Neuron (in vitro differentiated cells): ENCODE measurements at regions not wholly inside any gene's neighbourhood (a gene's known extent, or its start where the extent isn't known, plus 50 kb on each side); places are given as distances from the start of the nearest gene placed in this dataset.

ENCODE experiments used
- H2AFZ ChIP-seq: one replicate; pipeline ENCODE4 v1.6.1; 2013; ENCODE audit warnings: low read depth, mild to moderate bottlenecking, inconsistent platforms, low read length, moderate library complexity
- H3K27me3 ChIP-seq: one replicate; pipeline ENCODE4 v1.6.1; 2013; ENCODE audit warnings: low read length; ENCODE audit not compliant: insufficient read depth
- H3K36me3 ChIP-seq: one replicate; pipeline ENCODE4 v1.6.1; 2013; ENCODE audit warnings: low read length; ENCODE audit not compliant: insufficient read depth
- H3K4me1 ChIP-seq: one replicate; pipeline ENCODE4 v1.6.1; 2013; ENCODE audit warnings: low read length; ENCODE audit not compliant: insufficient read depth
- H3K4me3 ChIP-seq: 2 replicates; pipeline ENCODE4 v1.5.1; 2013; ENCODE audit warnings: mild to moderate bottlenecking, low read length, moderate library complexity
- H3K9me3 ChIP-seq: one replicate; pipeline ENCODE4 v1.6.1; 2013; ENCODE audit warnings: low read length

GRCh38 chr4:160894128-160894527, 1269.7 kb downstream of the FSTL5 start:
- Histone ChIP-seq H3K27me3 (no peaks in the 10 kb centered on the region), H3K4me3 (no peak overlapping the region)

GRCh38 chr4:160894809-160895208, 1269.0 kb downstream of the FSTL5 start:
- no peaks in the 10 kb centered on the region for H3K36me3 ChIP-seq
- no peaks in the 10 kb centered on the region for H3K4me1 ChIP-seq
- H3K27me3 ChIP-seq, result no peaks in the 10 kb centered on the region
- H3K4me3 ChIP-seq, result no peak overlapping the region
- no peak overlapping the region for H2AFZ ChIP-seq
- H3K9me3 ChIP-seq, result no peaks in the 10 kb centered on the region

More at GRCh38 chr4:160894128-160894527, 1269.7 kb downstream of the FSTL5 start:
- no peak overlapping the region for H2AFZ ChIP-seq
- no peaks in the 10 kb centered on the region for H3K4me1 ChIP-seq
- no peaks in the 10 kb centered on the region for H3K9me3 ChIP-seq
- no peaks in the 10 kb centered on the region for H3K36me3 ChIP-seq

DNA sequence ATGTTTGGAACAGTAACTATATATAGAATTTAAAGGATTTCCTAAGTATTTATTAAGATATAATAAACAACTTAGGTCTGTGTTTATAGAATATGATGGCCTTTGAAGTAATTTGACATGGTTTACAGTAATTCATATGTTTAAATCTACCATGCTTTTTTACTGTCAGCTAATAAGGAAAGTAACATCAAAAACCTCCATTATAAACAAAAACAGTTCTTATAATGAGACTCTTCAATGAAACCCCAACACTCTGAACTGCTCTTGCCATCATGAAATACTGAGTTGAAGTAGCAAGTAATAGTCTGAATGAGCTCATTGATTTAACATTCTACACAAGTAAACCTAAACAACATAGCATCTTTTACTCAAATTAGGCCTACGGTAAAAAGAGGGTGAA, 1236.5 kb downstream of the FSTL5 start:
- no peaks in the 10 kb centered on the region for H3K9me3 ChIP-seq
- H3K27me3 ChIP-seq, result no peaks in the 10 kb centered on the region
- H3K36me3 ChIP-seq, result no peaks in the 10 kb centered on the region
- H3K4me3 ChIP-seq, result no peak overlapping the region
- H2AFZ ChIP-seq, result no peak overlapping the region
- no peaks in the 10 kb centered on the region for H3K4me1 ChIP-seq

DNA sequence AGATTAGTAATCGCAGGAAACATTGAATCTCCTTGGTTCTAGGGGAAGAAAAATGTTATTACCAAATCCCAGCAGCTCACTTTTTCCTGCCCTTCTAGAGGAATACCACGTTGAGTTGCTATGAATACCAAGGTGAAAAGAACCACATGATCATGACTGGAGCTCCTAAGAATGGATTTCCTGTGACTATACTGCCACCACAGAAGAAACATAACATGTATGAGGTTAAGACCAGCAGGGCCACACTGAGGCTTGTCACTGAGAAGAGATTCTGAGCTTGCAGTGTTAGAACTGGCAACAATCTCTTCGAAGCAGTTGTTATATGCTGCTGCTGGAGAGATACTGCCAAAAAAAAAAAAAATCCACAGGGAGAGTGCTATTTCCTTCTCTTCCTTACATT, 1235.3 kb downstream of the FSTL5 start:
- Histone ChIP-seq H3K4me1 (no peaks in the 10 kb centered on the region), H3K4me3 (no peak overlapping the region), H3K9me3 (no peaks in the 10 kb centered on the region), H3K27me3 (no peaks in the 10 kb centered on the region), H3K36me3 (no peaks in the 10 kb centered on the region), H2AFZ (no peak overlapping the region)

GRCh38 chr4:160947653-160948052, 1216.1 kb downstream of the FSTL5 start:
- Histone ChIP-seq H3K9me3 (no peaks in the 10 kb centered on the region), H3K4me1 (no peaks in the 10 kb centered on the region), H3K36me3 (no peaks in the 10 kb centered on the region)

DNA sequence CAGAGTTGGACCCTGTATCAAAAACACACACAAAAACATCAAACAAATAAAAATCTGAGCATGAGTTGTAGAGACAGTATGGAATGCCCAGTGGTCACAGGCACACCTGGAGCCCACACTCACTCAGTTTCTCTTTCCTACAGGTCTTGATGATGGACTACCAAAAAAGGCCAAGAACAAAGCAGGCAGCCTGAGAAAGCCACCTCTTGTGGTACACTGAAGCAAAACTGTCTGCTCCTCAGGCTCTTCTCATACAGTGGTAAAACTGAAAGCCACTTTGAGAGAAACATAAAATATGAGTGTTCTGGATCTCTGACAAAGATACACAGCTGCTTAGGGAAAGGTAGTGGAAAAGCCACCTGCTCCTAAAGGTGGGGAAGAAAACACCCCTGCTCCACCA, 1206.9 kb downstream of the FSTL5 start:
- H3K4me1 ChIP-seq, result no peaks in the 10 kb centered on the region
- H3K27me3 ChIP-seq, result no peaks in the 10 kb centered on the region
- H3K4me3 ChIP-seq, result no peak overlapping the region
- no peak overlapping the region for H2AFZ ChIP-seq
- no peaks in the 10 kb centered on the region for H3K9me3 ChIP-seq
- H3K36me3 ChIP-seq, result no peaks in the 10 kb centered on the region

More at GRCh38 chr4:160947653-160948052, 1216.1 kb downstream of the FSTL5 start:
- H3K4me3 ChIP-seq, result no peak overlapping the region
- no peak overlapping the region for H2AFZ ChIP-seq
- H3K27me3 ChIP-seq, result no peaks in the 10 kb centered on the region

GRCh38 chr4:160969925-160970324, 1193.9 kb downstream of the FSTL5 start:
- H3K27me3 ChIP-seq, result no peaks in the 10 kb centered on the region
- no peak overlapping the region for H2AFZ ChIP-seq
- no peaks in the 10 kb centered on the region for H3K4me1 ChIP-seq
- H3K9me3 ChIP-seq, result no peaks in the 10 kb centered on the region
- H3K36me3 ChIP-seq, result no peaks in the 10 kb centered on the region
- no peak overlapping the region for H3K4me3 ChIP-seq

- no peaks in the 10 kb centered on the region for H3K9me3 ChIP-seq
- no peak overlapping the region for H3K4me3 ChIP-seq
- H3K27me3 ChIP-seq, result peaks cover 12% of the 10 kb centered on the region
- H2AFZ ChIP-seq, result no peak overlapping the region
- H3K36me3 ChIP-seq, result no peaks in the 10 kb centered on the region
- H3K4me1 ChIP-seq, result no peaks in the 10 kb centered on the region
These were observed 1183.7 kb downstream of the FSTL5 start for GRCh38 chr4:160980091-160980490.

- H3K36me3 ChIP-seq, result no peaks in the 10 kb centered on the region
- H2AFZ ChIP-seq, result no peak overlapping the region
- H3K4me3 ChIP-seq, result no peak overlapping the region
- peaks cover 3% of the 10 kb centered on the region for H3K4me1 ChIP-seq
- peaks cover 12% of the 10 kb centered on the region for H3K27me3 ChIP-seq
- H3K9me3 ChIP-seq, result no peaks in the 10 kb centered on the region
These were observed 1182.7 kb downstream of the FSTL5 start for GRCh38 chr4:160981083-160981482.

GRCh38 chr4:160983035-160983434, 1180.8 kb downstream of the FSTL5 start:
- Histone ChIP-seq H3K4me1 (peaks cover 10% of the 10 kb centered on the region), H3K27me3 (peaks cover 12% of the 10 kb centered on the region), H2AFZ (no peak overlapping the region), H3K36me3 (no peaks in the 10 kb centered on the region), H3K9me3 (no peaks in the 10 kb centered on the region), H3K4me3 (no peak overlapping the region)

DNA sequence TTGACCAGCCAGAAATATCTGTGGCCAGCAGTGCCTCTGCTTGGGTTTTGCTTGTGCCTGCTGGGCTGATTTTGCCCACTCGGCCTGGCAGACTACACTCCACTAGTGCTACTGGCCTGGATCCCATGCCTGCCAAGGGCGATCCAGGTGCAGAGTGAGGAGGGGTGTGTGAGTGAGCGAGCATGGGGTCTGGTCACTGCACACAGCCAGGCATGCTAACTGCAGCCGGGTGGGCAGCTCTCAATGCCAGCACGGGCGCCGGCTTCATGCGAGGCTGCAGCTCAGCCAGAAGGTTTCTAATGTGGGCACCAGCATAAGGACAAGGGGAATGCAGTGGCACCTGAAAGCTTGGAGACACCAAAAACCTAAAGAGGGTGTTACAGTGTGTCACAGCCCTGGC, 1161.4 kb downstream of the FSTL5 start:
- Histone ChIP-seq H3K4me1 (no peaks in the 10 kb centered on the region), H3K9me3 (peaks cover 1% of the 10 kb centered on the region), H3K27me3 (no peaks in the 10 kb centered on the region), H2AFZ (no peak overlapping the region), H3K36me3 (no peaks in the 10 kb centered on the region), H3K4me3 (no peak overlapping the region)

- Histone ChIP-seq H3K36me3 (no peaks in the 10 kb centered on the region), H2AFZ (no peak overlapping the region), H3K4me1 (no peaks in the 10 kb centered on the region), H3K9me3 (peaks cover 1% of the 10 kb centered on the region), H3K4me3 (no peak overlapping the region), H3K27me3 (no peaks in the 10 kb centered on the region)
These were observed 1160.3 kb downstream of the FSTL5 start for GRCh38 chr4:161003418-161004057.

GRCh38 chr4:161005746-161006145, 1158.1 kb downstream of the FSTL5 start:
- Histone ChIP-seq H2AFZ (no peak overlapping the region), H3K4me1 (no peaks in the 10 kb centered on the region), H3K36me3 (no peaks in the 10 kb centered on the region), H3K27me3 (no peaks in the 10 kb centered on the region), H3K9me3 (peaks cover 1% of the 10 kb centered on the region), H3K4me3 (no peak overlapping the region)

DNA sequence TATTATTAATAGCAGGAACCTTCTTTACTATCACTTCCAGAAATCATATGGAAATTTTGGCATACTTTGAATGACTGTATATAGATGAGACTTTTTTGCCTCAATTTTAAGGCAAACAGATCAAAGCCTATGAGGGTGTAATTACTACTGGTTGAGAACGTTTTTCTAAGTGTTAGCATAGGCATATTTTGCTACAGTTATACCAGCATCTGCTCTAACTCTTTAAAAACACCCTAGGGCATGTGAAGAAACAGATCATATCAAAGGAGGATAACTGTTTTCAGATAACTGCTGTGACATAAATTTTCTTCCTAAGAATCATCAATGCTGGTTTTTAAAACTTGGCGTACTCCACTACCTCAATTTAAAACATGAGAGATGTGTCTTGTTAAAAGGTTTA, 1155.3 kb downstream of the FSTL5 start:
- no peak overlapping the region for H3K4me3 ChIP-seq
- no peaks in the 10 kb centered on the region for H3K27me3 ChIP-seq
- H2AFZ ChIP-seq, result no peak overlapping the region
- H3K36me3 ChIP-seq, result no peaks in the 10 kb centered on the region
- no peaks in the 10 kb centered on the region for H3K9me3 ChIP-seq
- H3K4me1 ChIP-seq, result no peaks in the 10 kb centered on the region
